WI38 (cell line): ENCODE measurements at regions not wholly inside any gene's neighbourhood (a gene's known extent, or its start where the extent isn't known, plus 50 kb on each side); places are given as distances from the start of the nearest gene placed in this dataset.

Experiments used
- H3K4me3 ChIP-seq: 2 replicates; pipeline ENCODE4 v1.5.1; 2011; ENCODE audit warnings: low read depth, mild to moderate bottlenecking, control low read depth, low read length
- CTCF ChIP-seq: IDR thresholded peaks from 2 replicates; pipeline ENCODE4 v1.5.1; 2012; ENCODE audit warnings: low read depth, mild to moderate bottlenecking, control low read depth, low read length

- no peak overlapping the region for H3K4me3 ChIP-seq
- no peak for TF ChIP-seq CTCF
Measured at GRCh38 chr22:27210111-27210730, 552.8 kb downstream of the MIAT start.

GRCh38 chr22:27212102-27212501 lies 554.7 kb downstream of the MIAT start:
- no peak overlapping the region for H3K4me3 ChIP-seq
- no peak for TF ChIP-seq CTCF

GRCh38 chr22:27212617-27213177 lies 555.3 kb downstream of the MIAT start:
- no peak overlapping the region for H3K4me3 ChIP-seq
- no peak for TF ChIP-seq CTCF

- no peak for TF ChIP-seq CTCF
- no peak overlapping the region for H3K4me3 ChIP-seq
Measured at GRCh38 chr22:27213294-27213693, 555.9 kb downstream of the MIAT start.

GRCh38 chr22:27213766-27214581 lies 556.6 kb downstream of the MIAT start:
- no peak for TF ChIP-seq CTCF
- H3K4me3 ChIP-seq, result no peak overlapping the region

- H3K4me3 ChIP-seq, result no peak overlapping the region
- TF ChIP-seq CTCF, result no peak
Measured at GRCh38 chr22:27214691-27215090, 557.3 kb downstream of the MIAT start.

GRCh38 chr22:27215871-27216270 lies 558.5 kb downstream of the MIAT start:
- no peak overlapping the region for H3K4me3 ChIP-seq
- no peak for TF ChIP-seq CTCF
